Ishikawa (cell line): ENCODE measurements at regions not wholly inside any gene's neighbourhood (a gene's known extent, or its start where the extent isn't known, plus 50 kb on each side); places are given as distances from the start of the nearest gene placed in this dataset.

Source experiments
- EP300 ChIP-seq: IDR thresholded peaks from 2 replicates; pipeline ENCODE4 v1.6.1; 2012; ENCODE audit warnings: borderline replicate concordance
- NFIC ChIP-seq: IDR thresholded peaks from 2 replicates; pipeline ENCODE4 v1.6.1; 2012
- RAD21 ChIP-seq: IDR thresholded peaks from 2 replicates; pipeline ENCODE4 v1.6.1; 2012; ENCODE audit warnings: low read depth
- REST ChIP-seq: IDR thresholded peaks from 2 replicates; pipeline ENCODE4 v1.6.1; 2012; ENCODE audit warnings: low read depth, mild to moderate bottlenecking
- TAF1 ChIP-seq: IDR thresholded peaks from 2 replicates; pipeline ENCODE4 v1.6.1; 2012; ENCODE audit warnings: low read depth, mild to moderate bottlenecking
- USF1 ChIP-seq: IDR thresholded peaks from 2 replicates; pipeline ENCODE4 v1.6.1; 2012

DNA sequence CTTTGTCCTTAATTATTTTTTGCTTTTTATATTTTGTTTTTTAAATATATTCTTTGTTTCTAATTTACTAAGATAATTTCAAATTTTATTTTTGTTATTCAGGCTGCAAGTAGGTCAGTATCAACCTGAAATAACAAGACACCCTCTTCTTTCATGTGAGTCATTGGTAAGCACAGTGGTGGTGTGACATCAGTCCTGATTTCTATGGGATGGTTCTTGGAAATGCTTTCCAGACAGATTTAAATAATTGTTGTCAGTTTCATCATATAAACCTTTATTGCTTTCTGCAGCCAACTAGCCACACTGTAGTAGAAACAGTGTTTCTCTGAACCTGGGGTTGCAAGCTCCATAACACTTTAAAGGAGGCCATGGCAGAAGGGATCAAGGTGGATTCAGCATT is 157.5 kb upstream of the C21orf91 start:
- TF ChIP-seq REST, result no peak
- TF ChIP-seq EP300, result no peak
- no peak for TF ChIP-seq USF1
- no peak for TF ChIP-seq RAD21
- TF ChIP-seq NFIC, result no peak
- no peak for TF ChIP-seq TAF1
